Esophagus squamous epithelium (tissue), 5 donors: ENCODE measurements at regions not wholly inside any gene's neighbourhood (a gene's known extent, or its start where the extent isn't known, plus 50 kb on each side); places are given as distances from the start of the nearest gene placed in this dataset.

Experiments used
- DNase-seq: peaks from one replicate; lab custom pipeline; 2025; lab: John Stamatoyannopoulos, UW
- H3K27ac ChIP-seq, 4 donors: fragments of 200-600 bp; sonication (generic); one replicate each; pipeline ENCODE4 v1.5.1; 2016 to 2019; ENCODE audit warnings: mild to moderate bottlenecking in 1 of 4
- H3K27me3 ChIP-seq, 4 donors: fragments of 200-600 bp; sonication (generic); 1 replicate in 3 of 4; 2 replicates in 1 of 4; pipeline versions ENCODE4 v1.5.1 to v1.6.0; 2017 to 2021; ENCODE audit warnings: antibody characterized with exemption in 1 of 4
- H3K36me3 ChIP-seq, 3 donors: fragments of 200-600 bp; sonication (generic); one replicate each; pipeline ENCODE4 v1.5.1; 2016 to 2019
- H3K4me1 ChIP-seq, 3 donors: fragments of 200-600 bp; sonication (generic); one replicate each; pipeline ENCODE4 v1.5.1; 2017 to 2019
- H3K4me3 ChIP-seq, 4 donors: fragments of 200-600 bp; sonication (generic); 1 replicate in 3 of 4; 2 replicates in 1 of 4; pipeline ENCODE4 v1.5.1; 2016 to 2019; ENCODE audit warnings: mild to moderate bottlenecking in 2 of 4, moderate library complexity in 1 of 4
- H3K9me3 ChIP-seq, 3 donors: fragments of 200-600 bp; sonication (generic); one replicate each; pipeline ENCODE4 v1.5.1; 2016 to 2019
- POLR2A ChIP-seq, 4 donors: fragments of 450-650 bp; IDR thresholded peaks; one replicate each; pipeline ENCODE4 v1.6.1; 2017; ENCODE audit warnings: antibody characterized with exemption in 4 of 4, mild to moderate bottlenecking in 4 of 4, moderate library complexity in 3 of 4
- WGBS, 2 donors: methylation state at CpG; one replicate each; pipeline ENCODE4 v1.1.5; 2018; 5-methylcytosine and 5-hydroxymethylcytosine counted together
- intact Hi-C: fragments of 100-400 bp; cut with DNase I; formaldehyde crosslinking; loops from one replicate; pipeline ENCODE4 v1.15.0; 2022
- TF ChIP-seq, protein P1 (sequence below), 6 experiments: fragments of 450-650 bp in 4 of 6; fragments of 200-600 bp in 2 of 6; sonication (generic) in 2 of 6; IDR thresholded peaks; one replicate each; pipeline ENCODE4 v1.5.1; 2016 to 2019; ENCODE audit warnings: antibody characterized with exemption in 6 of 6, mild to moderate bottlenecking in 4 of 6, moderate library complexity in 4 of 6
- donor health status: DM: yes; HTN: yes; CAD: no.

DNA sequence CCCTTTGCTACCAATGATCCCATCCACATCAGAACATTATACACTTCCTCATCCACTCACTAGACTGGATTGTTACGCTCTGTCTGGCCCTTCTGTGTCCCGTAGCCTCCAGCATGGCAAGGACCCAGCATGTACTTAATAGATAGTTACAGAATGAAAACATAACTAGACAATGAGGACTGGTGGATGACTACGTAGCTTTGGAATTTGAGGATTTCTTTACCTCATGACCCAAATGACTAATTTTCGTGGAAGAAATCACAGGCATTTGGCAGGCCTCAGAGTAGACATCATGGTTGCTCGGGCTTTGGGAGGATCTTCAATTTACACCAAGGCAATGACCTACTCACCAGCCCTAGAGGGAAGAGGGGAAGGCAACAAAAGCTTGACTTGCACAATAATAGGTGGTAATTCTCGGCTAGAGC, 299.8 kb downstream of the TLE1 start:
- no peaks in the 10 kb centered on the region for H3K9me3 ChIP-seq
- intact Hi-C loops = no loop called here
- H3K4me3 ChIP-seq = no peak overlapping the region
- WGBS, 2 donors = 29 to 38% methylated on average over 6 of the region's 6 CpGs
- no peaks in the 10 kb centered on the region for H3K36me3 ChIP-seq
- H3K27me3 ChIP-seq = no peaks in the 10 kb centered on the region
- no peak for DNase-seq
- TF ChIP-seq, protein P1, sequence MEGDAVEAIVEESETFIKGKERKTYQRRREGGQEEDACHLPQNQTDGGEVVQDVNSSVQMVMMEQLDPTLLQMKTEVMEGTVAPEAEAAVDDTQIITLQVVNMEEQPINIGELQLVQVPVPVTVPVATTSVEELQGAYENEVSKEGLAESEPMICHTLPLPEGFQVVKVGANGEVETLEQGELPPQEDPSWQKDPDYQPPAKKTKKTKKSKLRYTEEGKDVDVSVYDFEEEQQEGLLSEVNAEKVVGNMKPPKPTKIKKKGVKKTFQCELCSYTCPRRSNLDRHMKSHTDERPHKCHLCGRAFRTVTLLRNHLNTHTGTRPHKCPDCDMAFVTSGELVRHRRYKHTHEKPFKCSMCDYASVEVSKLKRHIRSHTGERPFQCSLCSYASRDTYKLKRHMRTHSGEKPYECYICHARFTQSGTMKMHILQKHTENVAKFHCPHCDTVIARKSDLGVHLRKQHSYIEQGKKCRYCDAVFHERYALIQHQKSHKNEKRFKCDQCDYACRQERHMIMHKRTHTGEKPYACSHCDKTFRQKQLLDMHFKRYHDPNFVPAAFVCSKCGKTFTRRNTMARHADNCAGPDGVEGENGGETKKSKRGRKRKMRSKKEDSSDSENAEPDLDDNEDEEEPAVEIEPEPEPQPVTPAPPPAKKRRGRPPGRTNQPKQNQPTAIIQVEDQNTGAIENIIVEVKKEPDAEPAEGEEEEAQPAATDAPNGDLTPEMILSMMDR (IDR thresholded peaks at IDR 0.05) = no peak
- TF ChIP-seq POLR2A (IDR thresholded peaks at IDR 0.05) = no peak
- no peak overlapping the region for H3K27ac ChIP-seq
- H3K4me1 ChIP-seq = peaks cover 0 to 29% (median 0%) of the 10 kb centered on the region in 3 donors

DNA sequence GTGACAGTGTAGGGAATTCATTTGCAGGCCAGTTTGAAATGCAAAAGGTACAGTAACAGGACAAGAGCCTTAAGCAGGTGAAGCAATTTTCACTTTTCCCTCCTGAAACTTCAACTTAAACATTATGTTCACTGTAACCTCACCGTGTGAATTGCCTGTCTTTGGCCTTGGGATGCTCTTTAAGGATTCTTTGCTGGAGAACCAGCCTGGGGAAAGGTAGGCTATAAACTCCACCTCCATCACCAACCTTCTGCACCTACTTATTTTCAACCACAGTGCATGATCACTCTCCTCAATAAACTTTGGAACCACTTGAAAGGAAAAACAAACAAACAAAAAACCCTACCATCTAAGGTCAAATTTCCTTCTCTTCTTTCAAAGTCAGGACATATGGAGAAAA, 300.5 kb downstream of the TLE1 start:
- H3K27ac ChIP-seq = no peak overlapping the region
- no peak overlapping the region for H3K4me3 ChIP-seq
- no peaks in the 10 kb centered on the region for H3K36me3 ChIP-seq
- H3K27me3 ChIP-seq = no peaks in the 10 kb centered on the region
- H3K9me3 ChIP-seq = no peaks in the 10 kb centered on the region
- peaks cover 0 to 29% (median 0%) of the 10 kb centered on the region in 3 donors for H3K4me1 ChIP-seq
- WGBS, 2 donors = 92 to 93% methylated on average over 1 of the region's 1 CpG
- DNase-seq = no peak
- intact Hi-C loops = no loop called here
- TF ChIP-seq, protein P1 (IDR thresholded peaks at IDR 0.05) = no peak
- no peak for TF ChIP-seq POLR2A (IDR thresholded peaks at IDR 0.05)

GRCh38 chr9:81387360-81388106, 301.8 kb downstream of the TLE1 start:
- Histone ChIP-seq H3K27me3 (no peaks in the 10 kb centered on the region), H3K27ac (no peak overlapping the region), H3K36me3 (no peaks in the 10 kb centered on the region), H3K9me3 (no peaks in the 10 kb centered on the region), H3K4me1 (peaks cover 0 to 29% (median 0%) of the 10 kb centered on the region in 3 donors), H3K4me3 (no peak overlapping the region)
- WGBS, 2 donors = 75 to 83% methylated on average over 8 of the region's 8 CpGs
- TF ChIP-seq, protein P1 (IDR thresholded peaks at IDR 0.05) = no peak
- DNase-seq = no peak
- intact Hi-C loops = no loop called here

- Histone ChIP-seq H3K27me3 (no peaks in the 10 kb centered on the region), H3K4me1 (peaks cover 0 to 14% (median 0%) of the 10 kb centered on the region in 3 donors), H3K36me3 (no peaks in the 10 kb centered on the region), H3K4me3 (no peak overlapping the region), H3K9me3 (no peaks in the 10 kb centered on the region), H3K27ac (no peak overlapping the region)
- no peak for DNase-seq
- intact Hi-C loops = no loop called here
- no peak for TF ChIP-seq POLR2A (IDR thresholded peaks at IDR 0.05)
- TF ChIP-seq, protein P1 (IDR thresholded peaks at IDR 0.05) = no peak
- 64 to 66% methylated on average over 2 to 3 of the region's 3 CpGs for whole genome bisulfite sequencing, 2 donors
Observed at GRCh38 chr9:81384911-81385310, 304.4 kb downstream of the TLE1 start.

DNA sequence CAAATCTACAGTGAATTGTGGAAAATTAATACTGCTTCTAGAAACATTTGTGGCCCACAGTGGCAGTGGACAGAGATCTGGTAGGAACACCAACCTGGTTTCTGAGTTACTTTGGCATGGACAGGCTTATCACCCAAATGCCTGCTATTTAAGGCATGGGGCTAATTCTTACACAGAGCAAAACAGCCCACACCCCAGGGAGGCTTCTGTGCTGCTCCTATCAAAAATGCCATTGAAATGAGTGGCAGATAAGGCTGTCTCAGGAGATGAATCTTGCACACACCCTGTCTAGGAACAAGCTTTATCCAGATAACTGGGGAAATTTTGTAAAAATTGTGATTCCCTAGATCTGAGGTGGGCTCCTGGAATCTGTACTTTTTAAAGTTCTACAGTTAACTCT, 307.1 kb downstream of the TLE1 start:
- H3K4me1 ChIP-seq = no peaks in the 10 kb centered on the region
- no peak overlapping the region for H3K4me3 ChIP-seq
- TF ChIP-seq POLR2A (IDR thresholded peaks at IDR 0.05) = no peak
- TF ChIP-seq, protein P1 (IDR thresholded peaks at IDR 0.05) = no peak
- H3K9me3 ChIP-seq = no peaks in the 10 kb centered on the region
- no peak overlapping the region for H3K27ac ChIP-seq
- no peak for DNase-seq
- H3K36me3 ChIP-seq = no peaks in the 10 kb centered on the region
- H3K27me3 ChIP-seq = no peaks in the 10 kb centered on the region
- intact Hi-C loops = no loop called here
